Psoas muscle (tissue), 7 donors: ENCODE measurements at regions not wholly inside any gene's neighbourhood (a gene's known extent, or its start where the extent isn't known, plus 50 kb on each side); places are given as distances from the start of the nearest gene placed in this dataset.

Experiments
- ATAC-seq, 4 donors: fragments of 200-7000 bp; cut with Tn5 transposase; one replicate each; pipeline ENCODE4 v1.9.1; 2020; ENCODE audit warnings: moderate library complexity in 3 of 4, mild to moderate bottlenecking in 2 of 4
- DNase-seq, 2 donors: peaks; one replicate each; pipeline ENCODE4 v3.0.0-alpha.2; 2020
- H3K27ac ChIP-seq: fragments of 200-600 bp; one replicate; pipeline ENCODE4 v1.8.0; 2022
- H3K27me3 ChIP-seq, 3 donors: fragments of 200-600 bp in 1 of 3; one replicate each; pipeline versions ENCODE4 v1.6.1 to v1.8.0; 2013 to 2022; ENCODE audit warnings: low read length in 2 of 3, mild to moderate bottlenecking in 2 of 3, moderate library complexity in 1 of 3; ENCODE audit not compliant: insufficient read depth in 3 of 3
- H3K36me3 ChIP-seq, 2 donors: fragments of 200-600 bp in 1 of 2; one replicate each; pipeline versions ENCODE4 v1.6.1 to v1.8.0; 2013 to 2022; ENCODE audit warnings: low read depth in 1 of 2, mild to moderate bottlenecking in 1 of 2, moderate library complexity in 1 of 2; ENCODE audit not compliant: insufficient read depth in 1 of 2
- H3K4me1 ChIP-seq: fragments of 200-600 bp; one replicate; pipeline ENCODE4 v1.8.0; 2022
- H3K4me3 ChIP-seq: fragments of 200-600 bp; one replicate; pipeline ENCODE4 v1.8.0; 2022; ENCODE audit warnings: mild to moderate bottlenecking
- H3K9me3 ChIP-seq: fragments of 200-600 bp; one replicate; pipeline ENCODE4 v1.8.0; 2022
- CTCF ChIP-seq: fragments of 200-600 bp; IDR thresholded peaks from one replicate; pipeline ENCODE4 v1.8.0; 2022; ENCODE audit warnings: antibody characterized with exemption
- WGBS, 3 donors: extraction: QIAGEN DNeasy Blood & Tissue Kit; methylation state at CpG; one replicate each; pipeline versions ENCODE4 v1.1.6 to v1.1.7; 2013; 5-methylcytosine and 5-hydroxymethylcytosine counted together
- intact Hi-C, 2 donors: fragments of 100-400 bp; cut with DNase I; formaldehyde crosslinking; loops; one replicate each; pipeline versions ENCODE4 v1.11.0 to v1.14.2; 2022
- donor health status: healthy with polysubstance abuse.
- donor health status: DM: no; HTN: no; CAD: no; lungs with moderate emphysema.
- donor health status: Bipolar disorder and iron deficiency.
- donor health status: healthy.
- donor health status: DM: yes; HTN: yes; CAD: no.
- donor health status: DM: no; HTN: no; CAD: no.
- donor health status: DM: yes; HTN: yes; CAD: no.

- WGBS, 3 donors, result 49 to 62% (median 56%) methylated on average over 3 of the region's 3 CpGs
- intact Hi-C loops, result no loop called here
- Histone ChIP-seq H3K36me3 (no peaks in the 10 kb centered on the region), H3K27me3 (no peaks in the 10 kb centered on the region), H3K27ac (no peak overlapping the region), H3K9me3 (no peaks in the 10 kb centered on the region), H3K4me3 (no peak overlapping the region), H3K4me1 (no peaks in the 10 kb centered on the region)
- ATAC-seq (no peak), DNase-seq (no peak)
- TF ChIP-seq CTCF, result no peak
Observed at GRCh38 chr3:18747383-18747782, 322.2 kb upstream of the SATB1 start.

GRCh38 chr3:18745472-18745871, 320.3 kb upstream of the SATB1 start:
- DNase-seq (no peak), ATAC-seq (no peak)
- H3K36me3 ChIP-seq, result no peaks in the 10 kb centered on the region
- no peak overlapping the region for H3K27ac ChIP-seq
- intact Hi-C loops, result no loop called here
- H3K4me1 ChIP-seq, result no peaks in the 10 kb centered on the region
- no peak overlapping the region for H3K4me3 ChIP-seq
- 83 to 87% (median 85%) methylated on average over 6 of the region's 6 CpGs for WGBS, 3 donors
- TF ChIP-seq CTCF, result no peak
- no peaks in the 10 kb centered on the region for H3K27me3 ChIP-seq
- H3K9me3 ChIP-seq, result no peaks in the 10 kb centered on the region

GRCh38 chr3:18744472-18744871, 319.3 kb upstream of the SATB1 start:
- Histone ChIP-seq H3K9me3 (no peaks in the 10 kb centered on the region), H3K4me3 (no peak overlapping the region), H3K27ac (no peak overlapping the region), H3K36me3 (no peaks in the 10 kb centered on the region), H3K4me1 (no peaks in the 10 kb centered on the region), H3K27me3 (no peaks in the 10 kb centered on the region)
- intact Hi-C loops, result no loop called here
- DNase-seq, result no peak
- no peak for ATAC-seq
- 41 to 55% (median 43%) methylated on average over 1 of the region's 1 CpG for WGBS, 3 donors
- TF ChIP-seq CTCF, result no peak

- intact Hi-C loops, result no loop called here
- Histone ChIP-seq H3K27ac (no peak overlapping the region), H3K4me3 (no peak overlapping the region), H3K27me3 (no peaks in the 10 kb centered on the region), H3K9me3 (no peaks in the 10 kb centered on the region), H3K4me1 (no peaks in the 10 kb centered on the region), H3K36me3 (no peaks in the 10 kb centered on the region)
- ATAC-seq (no peak), DNase-seq (no peak)
- 56 to 57% (median 57%) methylated on average over 2 of the region's 2 CpGs for WGBS, 3 donors
- TF ChIP-seq CTCF, result no peak
Observed at GRCh38 chr3:18743761-18744160, 318.6 kb upstream of the SATB1 start.
